ENCODE measurements at regions not wholly inside any gene's neighbourhood (a gene's known extent, or its start where the extent isn't known, plus 50 kb on each side); places are given as distances from the start of the nearest gene placed in this dataset.

DNA sequence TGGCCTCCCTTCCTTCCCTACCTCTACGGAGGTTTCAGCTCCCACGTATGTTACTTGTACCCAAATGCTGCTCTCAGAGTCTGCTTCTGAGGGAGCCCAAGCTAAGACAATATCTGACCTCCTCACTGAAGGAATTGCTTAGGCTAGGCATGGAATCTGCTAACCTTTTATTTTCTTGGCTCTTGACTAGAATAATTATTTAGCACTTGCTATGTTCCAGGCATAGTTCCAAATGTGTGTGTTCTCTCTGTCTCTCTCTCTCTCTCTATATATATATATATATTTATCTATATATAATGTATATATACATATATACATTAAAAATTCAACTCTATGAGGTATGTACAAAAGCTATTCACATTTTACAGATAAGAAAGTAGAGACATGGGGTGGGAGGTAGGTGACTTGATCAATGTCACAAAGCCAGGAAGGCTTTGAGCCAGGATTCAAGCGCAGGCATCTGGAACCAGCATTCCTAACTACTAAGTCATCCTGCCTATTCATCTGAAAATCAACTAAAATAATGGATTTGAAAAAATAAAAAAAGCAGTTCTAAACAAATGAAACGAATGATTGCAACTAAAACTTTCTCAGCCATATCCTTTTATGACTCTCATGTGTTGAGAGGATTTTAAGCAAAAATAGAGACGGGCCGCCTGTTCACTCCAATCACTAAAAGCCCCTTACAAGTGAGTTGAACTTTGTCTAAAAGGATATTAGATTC is 189.7 kb upstream of the JAG1 start:
- DNase-seq (ENCODE audit: low spot score): no peak

DNA sequence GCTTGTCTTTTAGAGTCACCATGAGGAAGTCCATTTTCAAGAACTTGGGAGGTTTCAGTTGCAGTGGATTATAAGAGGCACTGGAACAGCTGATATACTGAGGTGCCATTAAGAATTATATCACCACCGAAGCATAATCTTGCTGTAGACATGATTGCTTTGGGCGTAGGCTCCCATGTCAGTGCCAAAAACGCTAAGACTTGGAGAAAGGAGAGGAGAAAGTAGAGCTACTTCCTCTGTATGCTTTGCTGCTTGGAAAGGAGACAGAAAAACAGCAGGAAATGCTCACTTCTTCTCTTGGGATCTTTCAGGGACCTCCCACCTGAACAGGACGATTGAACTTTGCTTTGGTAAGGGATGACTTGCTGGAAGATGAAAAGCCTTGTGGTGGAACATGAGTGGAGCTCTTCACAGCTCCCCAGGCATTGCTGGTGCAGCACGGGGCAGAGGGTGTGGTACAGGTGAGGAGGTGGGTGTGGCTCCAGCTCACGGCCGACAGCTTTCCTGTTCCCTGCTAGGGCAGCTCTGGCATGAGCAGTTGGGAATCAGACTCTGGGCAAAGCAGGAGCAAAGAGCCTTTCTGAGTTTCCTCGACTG is 190.4 kb upstream of the JAG1 start:
- no peak for DNase-seq (ENCODE audit: low spot score)

DNA sequence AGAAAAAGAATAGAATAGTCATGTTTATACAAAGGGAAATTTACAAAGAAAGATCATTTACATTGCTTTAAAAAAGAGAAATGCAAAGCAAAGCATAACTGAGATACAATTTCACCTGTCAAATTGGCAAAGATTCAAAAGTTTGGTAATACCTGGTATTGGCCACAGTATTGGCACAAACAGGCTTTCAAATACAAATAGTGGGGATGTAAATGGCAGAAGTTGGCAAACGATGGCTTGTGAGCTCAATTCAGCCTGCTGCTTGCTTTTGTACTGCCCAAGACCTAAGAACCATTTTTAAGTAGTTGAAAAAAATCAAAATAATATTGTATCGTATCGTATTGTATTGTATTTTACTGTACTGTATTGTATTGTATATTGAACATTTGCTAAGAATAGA is 194.5 kb upstream of the JAG1 start:
- no peak for DNase-seq (ENCODE audit: low spot score)

GRCh38 chr20:10873026-10873425 is 199.2 kb upstream of the JAG1 start:
- no peak for DNase-seq (ENCODE audit: low spot score)

- no peak for DNase-seq (ENCODE audit: low spot score)
Measured at GRCh38 chr20:10875653-10876052, 201.9 kb upstream of the JAG1 start.

DNA sequence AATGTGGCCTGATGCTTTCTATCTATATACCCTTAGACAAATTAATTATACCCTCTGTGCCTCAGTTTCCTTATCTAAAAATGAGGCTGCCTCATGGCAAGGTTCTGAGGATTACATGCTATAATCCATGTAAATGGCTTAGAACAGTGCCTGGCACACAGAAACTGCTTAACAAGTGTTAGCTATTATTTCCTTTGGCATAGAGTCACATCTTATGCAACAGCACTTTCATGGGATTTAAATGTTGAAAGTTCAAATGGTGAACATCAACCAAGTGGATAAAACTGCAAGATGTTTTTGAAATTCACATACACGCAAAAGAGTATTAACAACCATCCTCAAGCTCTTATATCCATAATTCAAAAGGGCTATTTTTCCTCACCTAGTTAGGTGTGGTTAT is 202.8 kb upstream of the JAG1 start:
- no peak for DNase-seq (ENCODE audit: low spot score)

DNA sequence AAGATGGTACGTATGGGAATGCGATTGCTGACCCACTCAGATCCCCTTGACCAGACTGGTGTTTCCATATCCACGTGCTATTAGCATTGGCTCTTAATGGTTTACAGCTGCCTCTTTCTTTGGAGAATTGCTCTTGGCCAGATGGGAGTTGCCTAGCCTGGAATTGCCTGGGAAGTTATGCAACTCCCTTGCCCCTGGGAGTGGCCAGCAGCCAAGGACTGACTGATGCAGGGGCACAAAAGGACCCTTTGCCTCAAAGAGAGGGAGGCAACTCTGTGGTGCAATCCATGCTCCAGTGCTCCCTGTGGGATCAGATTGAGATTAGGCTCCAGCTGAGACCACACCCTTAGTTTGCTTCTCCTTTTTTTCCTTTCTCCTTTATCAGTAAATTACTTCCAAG is 203.5 kb upstream of the JAG1 start:
- DNase-seq (ENCODE audit: low spot score): no peak

DNA sequence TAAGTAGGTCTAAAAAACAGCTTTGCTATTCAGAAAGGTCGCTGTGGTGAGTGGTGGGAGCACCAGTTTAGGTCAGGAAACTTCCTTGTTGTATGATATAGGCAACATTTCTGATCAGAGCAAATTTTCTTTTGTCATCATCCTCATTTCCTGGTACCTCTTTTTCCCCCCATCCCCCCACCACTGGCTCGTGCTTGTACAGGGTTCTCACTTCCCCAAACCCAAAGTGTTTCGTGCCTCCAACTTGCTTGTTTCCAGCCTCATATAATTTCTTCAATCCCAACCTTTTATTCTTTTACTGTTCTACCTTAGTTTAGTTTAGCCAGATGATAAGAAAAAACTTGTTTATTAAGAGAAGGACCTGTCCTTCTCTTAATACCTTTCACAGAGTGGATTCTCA is 209.4 kb upstream of the JAG1 start:
- DNase-seq (ENCODE audit: low spot score): no peak

DNA sequence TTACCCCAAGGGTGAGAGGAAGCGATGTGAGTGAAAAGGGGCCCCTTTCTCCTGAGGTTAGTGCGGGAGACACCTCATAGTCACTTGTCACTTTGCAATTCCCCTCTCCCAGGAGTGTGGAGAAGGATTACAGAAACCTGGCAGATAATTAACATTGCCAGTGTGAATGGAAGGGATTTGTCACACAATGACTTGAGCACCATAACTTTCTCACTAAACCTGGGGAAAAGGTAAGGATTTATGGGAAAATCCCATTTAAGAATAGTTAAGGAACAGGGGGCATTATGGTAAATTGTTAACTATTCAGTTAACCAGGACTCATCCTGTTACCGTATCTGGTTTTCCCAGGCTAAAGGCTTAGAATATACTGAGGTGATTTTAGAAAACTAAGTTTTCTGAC is 219.5 kb upstream of the JAG1 start:
- no peak for DNase-seq (ENCODE audit: low spot score)

GRCh38 chr20:10897336-10897735 is 223.5 kb upstream of the JAG1 start:
- no peak for DNase-seq (ENCODE audit: low spot score)

DNA sequence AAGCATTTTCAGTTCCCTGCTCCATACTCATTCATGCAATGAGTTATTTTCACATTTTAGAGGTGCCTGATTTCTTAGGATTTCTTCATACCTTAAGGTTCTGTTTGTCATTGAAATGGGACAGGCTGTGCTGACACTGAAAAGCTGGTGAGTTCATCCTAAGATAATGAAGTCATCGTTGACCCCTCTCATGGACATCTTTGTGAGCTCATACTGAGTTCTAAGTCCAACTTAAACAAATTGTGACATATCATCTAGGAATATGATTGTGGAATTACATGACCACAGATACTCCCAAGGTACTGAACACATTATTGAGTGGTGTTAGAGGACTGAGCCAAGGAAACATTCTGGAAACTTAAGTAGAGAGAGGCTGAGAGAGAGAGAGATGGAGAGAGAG is 224.8 kb upstream of the JAG1 start:
- no peak for DNase-seq (ENCODE audit: low spot score)

- no peak for DNase-seq (ENCODE audit: low spot score)
Measured at GRCh38 chr20:10902174-10902573, 228.4 kb upstream of the JAG1 start.

- DNase-seq (ENCODE audit: low spot score): no peak
Measured at GRCh38 chr20:10902576-10903282, 228.9 kb upstream of the JAG1 start.

DNA sequence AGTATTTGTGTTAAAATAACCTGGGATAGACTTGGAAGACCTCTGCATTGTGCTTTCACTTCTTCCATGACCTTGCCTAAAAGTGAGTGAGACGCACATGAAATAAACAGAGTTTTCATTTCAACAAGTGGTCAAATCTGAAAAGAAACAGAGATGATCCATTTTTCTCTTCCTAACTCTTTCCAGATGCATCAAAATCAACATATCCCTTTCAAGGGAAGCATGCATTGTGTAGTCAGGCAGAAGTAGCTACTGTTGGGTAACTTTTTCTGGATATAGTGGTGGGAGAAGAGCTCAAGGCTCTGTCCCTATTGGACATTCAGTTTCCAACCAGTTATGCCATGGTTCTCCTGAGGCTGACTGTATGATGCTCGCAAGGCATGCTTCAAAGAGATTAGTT is 233.0 kb upstream of the JAG1 start:
- DNase-seq (ENCODE audit: low spot score): no peak

DNA sequence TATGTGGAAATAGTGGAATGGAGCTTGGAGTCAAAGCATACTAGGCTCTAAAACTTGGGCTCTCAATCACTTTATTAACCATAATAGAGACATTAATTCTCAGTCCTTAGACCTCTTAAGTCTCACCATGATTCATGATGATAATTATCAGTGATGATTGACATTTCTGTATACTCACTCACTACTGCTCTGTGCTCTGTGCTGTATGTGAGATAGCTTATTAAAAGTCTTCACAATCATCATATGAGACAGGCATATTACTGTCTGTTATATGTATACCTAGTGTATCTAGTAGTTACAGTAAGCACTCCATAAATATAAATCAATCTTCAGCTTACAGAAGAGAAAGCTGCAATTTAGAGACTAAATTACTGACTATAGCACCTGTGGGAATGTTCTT is 236.0 kb upstream of the JAG1 start:
- no peak for DNase-seq (ENCODE audit: low spot score)

- DNase-seq (ENCODE audit: low spot score): no peak
Measured at GRCh38 chr20:10910535-10911178, 236.9 kb upstream of the JAG1 start.

DNA sequence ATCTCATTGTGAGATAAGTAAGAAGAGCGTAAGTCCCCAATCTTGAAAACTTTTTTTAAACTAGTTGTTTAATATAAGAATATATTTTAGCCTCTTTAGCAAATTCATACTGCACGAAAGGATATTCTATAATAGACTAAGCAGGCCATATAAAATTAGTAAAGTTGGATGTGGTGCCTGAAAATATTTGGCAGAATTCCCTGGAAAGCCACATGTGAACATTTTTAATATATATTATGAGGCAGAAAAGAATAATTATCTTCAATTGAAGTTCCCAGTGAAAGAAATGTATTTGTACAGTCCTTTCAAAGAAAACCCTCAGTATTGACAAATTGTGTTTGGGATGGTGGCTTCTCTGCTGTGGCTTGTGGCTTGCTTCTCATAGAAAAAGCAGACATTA is 237.5 kb upstream of the JAG1 start:
- no peak for DNase-seq (ENCODE audit: low spot score)

DNA sequence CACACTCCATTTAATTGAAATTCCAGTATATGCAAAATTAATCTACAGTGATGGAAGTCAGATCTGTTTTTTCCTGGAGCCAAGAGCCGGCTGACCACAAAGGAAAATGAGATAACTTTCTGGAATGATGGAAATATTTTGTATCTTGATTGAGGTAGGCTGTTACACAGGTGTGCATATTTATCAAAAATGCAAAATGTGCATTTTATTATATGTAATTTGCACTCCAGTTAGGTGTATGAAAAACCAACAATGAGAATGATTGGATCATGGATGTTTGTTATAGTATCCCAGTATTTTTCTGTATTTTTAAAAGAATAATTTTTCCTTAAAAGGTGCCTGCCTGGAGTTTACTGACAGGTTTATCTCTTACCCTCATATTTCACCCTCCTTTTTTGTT is 242.0 kb upstream of the JAG1 start:
- DNase-seq (ENCODE audit: low spot score): no peak

GRCh38 chr20:10916312-10916711 is 242.5 kb upstream of the JAG1 start:
- no peak for DNase-seq (ENCODE audit: low spot score)

DNA sequence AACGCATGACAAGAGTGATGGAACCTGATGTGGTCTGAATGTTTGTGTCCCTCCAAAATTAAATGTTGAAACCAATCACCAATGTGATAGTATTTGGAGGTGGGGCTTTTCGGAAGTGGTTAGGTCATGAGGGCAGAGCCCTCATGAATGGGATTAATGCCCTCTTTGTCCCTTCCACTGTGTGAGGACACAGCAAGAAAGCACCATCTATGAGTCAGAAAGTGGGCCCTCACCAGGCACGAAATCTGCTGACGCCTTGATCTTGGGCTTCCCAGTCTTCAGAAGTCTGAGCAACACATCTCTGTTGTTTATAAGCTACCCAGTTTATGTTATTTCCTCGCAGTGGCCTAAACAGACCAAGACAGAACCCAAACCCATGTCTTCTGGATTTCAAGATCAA is 244.0 kb upstream of the JAG1 start:
- DNase-seq (ENCODE audit: low spot score): no peak

DNA sequence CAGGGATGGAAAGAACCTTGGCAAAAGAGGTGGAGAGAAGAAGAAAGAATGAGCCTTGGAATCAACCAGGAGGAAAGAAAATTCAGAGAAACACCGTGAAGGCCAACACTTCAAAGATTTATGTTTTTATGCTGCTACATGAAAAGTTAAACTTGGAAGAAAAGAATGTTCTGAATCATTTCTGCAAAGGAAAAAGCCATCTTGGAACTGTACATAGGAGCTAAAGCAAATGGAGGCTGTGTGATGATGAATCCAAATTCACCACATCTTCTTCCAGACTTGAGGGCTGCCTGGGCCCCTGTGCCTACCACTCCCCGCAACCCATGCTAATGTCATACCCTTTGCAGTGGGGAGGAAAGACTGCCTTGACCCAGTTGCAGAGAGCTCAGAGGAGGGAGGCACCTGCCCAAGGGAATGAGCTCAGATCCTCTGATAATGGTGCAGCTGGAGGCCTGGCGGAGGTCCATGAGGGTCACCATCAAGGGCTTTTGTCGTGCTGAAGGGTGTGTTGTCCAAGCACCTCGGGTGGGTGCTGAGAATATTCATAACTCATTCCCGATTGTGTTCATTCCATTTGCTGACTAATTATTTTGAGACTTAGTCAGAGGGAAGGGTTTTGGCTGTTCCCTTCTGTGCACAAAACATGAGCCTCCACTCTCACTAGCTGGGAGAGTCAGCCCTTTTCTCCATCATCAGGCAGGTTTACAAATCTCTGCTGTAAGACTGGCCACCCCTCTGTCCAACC is 245.8 kb upstream of the JAG1 start:
- DNase-seq (ENCODE audit: low spot score): no peak

DNA sequence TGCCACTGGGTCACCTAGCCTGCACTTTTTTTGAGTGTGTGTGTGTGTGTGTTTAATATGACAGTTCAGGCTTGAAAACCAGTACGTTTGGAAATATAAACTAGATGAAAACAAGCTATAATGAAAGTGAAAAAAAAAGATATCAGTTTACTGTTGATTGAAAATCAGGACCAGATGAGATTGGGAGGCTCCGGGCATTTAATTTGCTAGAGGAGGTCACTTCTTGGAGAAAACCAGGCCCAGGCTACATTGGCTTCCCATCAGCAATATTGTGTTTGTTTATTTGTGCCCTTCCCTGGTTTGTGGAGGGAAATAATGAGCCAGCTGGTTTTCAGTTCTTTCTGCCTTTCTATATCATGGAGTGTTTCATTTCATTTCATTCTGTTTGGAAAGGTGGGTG is 246.6 kb upstream of the JAG1 start:
- DNase-seq (ENCODE audit: low spot score): no peak

Measured in pons (tissue), 1 donor.